ENCODE measurements at regions not wholly inside any gene's neighbourhood (a gene's known extent, or its start where the extent isn't known, plus 50 kb on each side); places are given as distances from the start of the nearest gene placed in this dataset.

- TF ChIP-seq CTCF (conservative IDR thresholded peaks at IDR 0.05; ENCODE audit: low read length), result no peak
- no peak for TF ChIP-seq EZH2phosphoT487 (IDR thresholded peaks at IDR 0.05; ENCODE audit: borderline replicate concordance, low read depth, low read length)
Measured at GRCh38 chr10:124231168-124232155, 138.1 kb upstream of the CHST15 start.
